ENCODE measurements at regions not wholly inside any gene's neighbourhood (a gene's known extent, or its start where the extent isn't known, plus 50 kb on each side); places are given as distances from the start of the nearest gene placed in this dataset.
"Not testable (repeated sequence)": the region's sequence is repeated elsewhere in the genome, so short reads cannot be mapped to it uniquely, and the experiment has no call there.

DNA sequence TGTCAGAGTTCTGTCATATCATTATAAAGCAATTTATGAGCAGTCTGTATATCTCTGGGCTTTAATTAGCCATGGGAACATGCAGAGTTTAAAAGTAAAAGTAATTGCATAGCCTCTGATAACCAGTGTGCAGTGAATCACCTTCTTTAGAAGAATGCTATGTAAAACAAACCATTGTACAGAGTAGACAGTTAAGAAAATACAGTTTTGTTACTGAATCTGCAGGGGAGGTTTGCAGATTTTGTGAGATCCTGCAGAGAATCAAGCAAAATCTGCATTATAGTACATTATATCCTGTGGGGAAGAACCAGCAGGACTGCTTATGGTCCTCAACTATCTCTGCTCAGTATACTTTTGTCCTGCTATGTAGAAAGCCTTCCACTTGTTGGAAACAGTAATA is 396.2 kb upstream of the NAALADL2 start:
- no peak for DNase-seq

DNA sequence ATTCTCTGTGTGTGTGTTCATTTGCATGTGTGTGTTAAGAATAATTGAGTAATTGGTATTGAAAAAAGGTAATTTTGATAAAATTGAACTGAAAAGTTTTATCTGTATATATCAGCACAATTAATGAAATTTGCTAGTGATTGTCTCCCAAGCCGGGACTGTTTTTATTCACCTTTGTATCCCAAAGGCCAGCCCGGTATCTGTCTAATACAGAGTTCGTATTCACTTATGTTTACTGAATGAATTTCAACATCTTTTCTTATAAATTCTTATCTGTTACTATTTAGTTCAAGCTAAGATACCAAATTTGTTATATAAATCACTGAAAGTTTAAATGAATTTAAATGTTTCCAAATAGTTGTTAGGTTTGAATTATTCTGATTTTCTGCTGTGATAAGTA is 394.0 kb upstream of the NAALADL2 start:
- DNase-seq, result no peak

DNA sequence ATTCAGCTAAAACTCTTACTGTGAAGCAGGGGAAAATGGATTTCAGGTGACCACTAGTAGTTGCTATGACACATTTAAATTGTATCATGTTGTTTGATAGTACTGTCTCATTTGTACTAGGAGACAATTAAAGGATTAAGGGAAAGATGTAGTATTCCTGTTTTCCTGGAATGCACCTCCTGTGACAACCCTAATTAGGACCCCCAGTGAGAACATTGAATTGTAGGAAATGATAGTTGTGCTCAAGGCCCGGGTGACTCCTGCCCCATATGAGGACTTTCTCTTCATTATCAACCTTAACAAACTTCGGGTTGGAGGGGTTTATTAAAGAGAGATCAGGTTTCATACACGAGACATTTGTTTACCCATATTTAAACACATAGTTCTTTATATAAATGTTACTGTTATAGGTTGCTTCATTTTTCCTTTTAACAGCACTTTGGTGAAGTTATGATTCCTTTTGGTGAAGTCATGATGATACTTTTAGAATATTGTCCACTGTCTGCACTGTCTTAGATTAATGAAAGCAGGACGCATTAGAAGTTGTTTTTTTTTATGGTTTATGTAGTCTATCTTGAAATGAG is 392.6 kb upstream of the NAALADL2 start:
- DNase-seq, result no peak

DNA sequence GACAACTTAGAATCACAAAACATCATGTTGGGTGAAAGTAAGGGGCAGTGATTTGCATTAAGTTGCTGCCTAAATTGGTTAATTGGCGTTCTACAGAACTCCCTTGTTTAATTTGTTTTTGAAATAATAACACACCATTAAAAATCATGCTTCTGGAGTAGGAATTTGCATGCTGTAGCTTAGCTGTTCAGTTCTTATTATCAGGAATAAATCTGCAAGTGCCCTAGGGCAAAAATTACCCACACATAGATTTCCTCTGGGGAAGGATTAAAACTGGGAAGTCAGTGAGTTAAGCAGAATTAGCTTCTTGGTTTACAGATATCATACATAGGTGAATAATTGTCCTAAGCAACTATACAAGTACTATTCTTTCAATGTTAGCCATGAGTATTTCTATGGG is 381.6 kb upstream of the NAALADL2 start:
- DNase-seq, result no peak

DNA sequence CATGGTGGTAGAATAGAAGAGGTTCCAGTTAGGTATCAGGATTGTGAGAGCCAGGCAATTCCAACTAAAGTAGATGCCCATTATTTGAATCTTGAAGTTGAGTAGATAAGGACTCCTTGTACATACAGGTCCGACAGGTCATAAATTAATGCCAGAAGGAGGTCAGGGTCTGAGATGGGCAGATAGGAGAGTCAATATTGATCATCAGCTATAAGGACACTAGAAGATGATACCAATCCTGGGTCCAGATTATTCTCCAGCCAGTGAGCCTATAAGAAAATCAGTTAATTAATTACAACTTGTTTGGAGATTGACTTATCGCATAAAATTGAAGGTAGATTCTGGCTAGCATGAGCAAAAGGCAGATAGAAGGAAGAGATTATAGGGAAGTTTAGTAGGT is 378.4 kb upstream of the NAALADL2 start:
- no peak for DNase-seq

DNA sequence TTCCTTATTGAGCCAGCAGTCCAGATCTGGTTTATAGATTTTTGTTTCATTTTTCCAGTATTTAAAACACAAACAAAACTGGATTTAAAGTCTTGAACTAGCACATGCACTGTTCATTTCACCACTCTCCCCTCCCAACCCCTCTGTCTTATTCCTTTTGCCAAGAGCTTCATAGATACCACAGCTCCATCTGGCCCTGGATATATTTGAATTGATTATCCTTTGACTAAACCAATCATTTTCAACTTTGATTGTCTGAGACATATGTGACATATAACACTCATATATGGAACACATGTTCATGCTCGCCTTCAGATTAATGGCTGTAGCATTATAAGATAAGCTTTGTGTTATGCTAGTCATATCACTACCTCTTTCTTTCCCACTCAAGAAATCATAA is 376.6 kb upstream of the NAALADL2 start:
- no peak for DNase-seq

DNA sequence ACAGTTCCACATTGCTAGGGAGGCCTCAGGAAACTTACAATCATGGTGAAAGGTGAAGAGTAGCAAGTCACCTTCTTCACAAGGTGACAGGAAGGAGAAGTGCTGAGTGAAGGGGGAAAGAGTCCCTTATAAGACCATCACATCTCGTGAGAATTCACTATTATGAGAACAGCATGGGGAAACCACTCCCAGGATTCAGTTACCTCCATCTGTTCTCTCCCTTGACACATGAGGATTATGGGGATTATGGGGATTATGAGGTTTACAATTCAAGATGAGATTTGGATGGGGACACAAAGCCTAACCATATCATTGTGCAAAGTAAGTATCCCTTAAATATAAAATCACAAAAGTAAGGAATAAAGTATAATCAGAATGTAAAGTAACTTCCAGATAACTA is 375.9 kb upstream of the NAALADL2 start:
- no peak for DNase-seq

DNA sequence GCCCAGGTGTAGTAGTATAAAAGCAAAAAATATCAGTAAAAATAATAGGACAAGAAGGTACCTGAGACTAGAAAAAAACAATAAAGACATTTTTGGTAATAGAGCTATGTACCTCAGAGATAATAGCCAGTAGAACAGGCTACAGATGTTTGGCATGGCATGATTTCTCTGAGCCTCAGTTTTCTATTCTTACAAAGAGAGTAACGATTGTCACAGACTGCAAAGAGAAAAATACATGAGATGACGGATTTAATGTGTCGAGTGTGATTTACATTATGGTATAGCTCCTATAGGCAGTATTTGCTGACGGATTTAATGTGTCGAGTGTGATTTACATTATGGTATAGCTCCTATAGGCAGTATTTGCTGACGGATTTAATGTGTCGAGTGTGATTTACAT is 375.3 kb upstream of the NAALADL2 start:
- DNase-seq, result not testable (repeated sequence)

DNA sequence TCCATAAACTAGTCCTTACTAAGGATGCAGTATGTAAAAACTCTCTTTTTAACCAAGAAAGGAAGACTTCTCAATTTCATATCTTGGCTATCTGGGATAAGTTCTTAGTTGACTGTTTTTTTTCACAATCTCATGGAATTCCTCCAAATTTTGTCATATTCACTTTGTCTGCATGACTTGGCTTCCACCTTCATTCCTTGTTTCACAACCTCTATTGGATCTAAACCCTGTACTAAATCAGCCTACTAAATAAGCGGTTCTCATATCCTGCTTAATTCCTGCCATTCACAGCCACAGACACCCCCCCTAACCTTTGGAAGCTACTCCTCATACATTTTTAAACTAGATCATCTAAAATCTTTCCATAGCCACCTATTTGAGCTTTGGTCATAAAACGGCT is 370.6 kb upstream of the NAALADL2 start:
- no peak for DNase-seq

DNA sequence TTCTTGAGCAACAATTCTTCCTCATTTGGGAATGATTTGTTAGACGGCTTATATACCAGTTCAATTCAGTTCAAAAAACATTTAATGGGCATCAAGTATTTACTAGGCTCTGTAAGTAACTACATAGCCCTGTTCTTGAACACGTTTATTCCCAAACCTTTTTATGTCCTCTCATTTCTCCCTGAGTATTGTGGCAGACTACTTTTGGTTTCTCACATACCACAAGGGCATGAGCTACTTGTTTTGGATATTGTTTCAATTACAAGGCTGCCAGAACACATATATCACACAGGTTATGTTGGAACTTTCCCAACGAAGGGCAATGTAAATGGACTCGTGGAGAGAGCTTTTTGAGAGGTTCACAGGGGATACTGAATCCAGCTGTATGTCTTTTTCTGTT is 363.8 kb upstream of the NAALADL2 start:
- DNase-seq, result no peak

DNA sequence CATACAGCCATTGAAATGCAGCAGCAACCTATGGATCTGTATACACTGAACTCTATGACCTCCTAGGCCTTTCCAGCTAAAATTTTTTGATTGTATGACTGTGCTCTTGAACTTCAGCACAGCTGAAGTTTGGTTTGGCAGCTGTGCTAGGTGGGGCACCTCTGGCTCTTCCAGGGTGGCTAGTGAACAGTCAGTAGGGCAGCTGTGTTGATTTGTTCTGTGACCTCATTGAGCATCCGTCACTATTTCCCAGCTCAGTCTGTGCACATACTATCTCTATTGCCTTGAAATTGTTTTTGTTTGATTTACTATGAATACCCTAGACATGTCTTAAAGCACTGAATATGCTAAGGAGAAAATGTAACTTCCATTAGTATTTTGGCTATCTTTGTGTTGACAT is 363.2 kb upstream of the NAALADL2 start:
- DNase-seq, result no peak

DNA sequence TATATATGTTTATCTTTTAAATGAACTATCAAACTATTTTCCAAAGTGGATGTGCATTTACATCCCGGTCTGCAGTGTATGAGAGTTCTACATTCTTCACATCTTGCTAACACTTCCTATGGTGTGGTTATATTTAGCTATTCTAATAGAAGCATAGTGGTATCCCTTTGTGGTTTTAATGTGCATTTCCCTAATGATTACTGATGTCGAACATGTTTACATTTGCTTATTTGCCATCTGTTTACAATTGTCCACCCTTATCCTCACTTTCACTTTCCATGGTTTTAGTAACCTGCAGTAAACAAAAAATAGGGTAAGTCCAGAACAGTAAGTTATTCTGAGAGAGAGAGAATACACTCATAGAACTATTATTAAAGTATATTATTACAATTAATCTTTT is 360.5 kb upstream of the NAALADL2 start:
- no peak for DNase-seq

DNA sequence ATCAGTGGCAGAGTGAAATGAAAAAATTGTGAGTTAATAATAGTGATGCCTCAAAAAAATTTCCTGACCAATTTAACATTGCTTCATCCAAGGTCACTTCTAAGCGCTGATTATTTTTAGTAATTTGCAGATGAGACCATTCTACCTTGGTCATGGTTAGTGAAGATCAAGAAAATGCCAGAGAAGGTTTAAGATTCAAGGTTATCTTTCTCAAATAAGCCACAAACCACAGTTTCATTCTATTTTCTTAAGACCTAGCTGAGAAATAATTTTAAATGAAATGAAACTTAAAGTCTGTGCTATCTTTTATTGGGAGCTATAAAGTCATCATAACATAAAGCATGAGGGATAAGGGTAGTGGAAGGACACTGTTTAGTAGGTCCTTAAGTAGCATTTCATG is 353.9 kb upstream of the NAALADL2 start:
- no peak for DNase-seq

DNA sequence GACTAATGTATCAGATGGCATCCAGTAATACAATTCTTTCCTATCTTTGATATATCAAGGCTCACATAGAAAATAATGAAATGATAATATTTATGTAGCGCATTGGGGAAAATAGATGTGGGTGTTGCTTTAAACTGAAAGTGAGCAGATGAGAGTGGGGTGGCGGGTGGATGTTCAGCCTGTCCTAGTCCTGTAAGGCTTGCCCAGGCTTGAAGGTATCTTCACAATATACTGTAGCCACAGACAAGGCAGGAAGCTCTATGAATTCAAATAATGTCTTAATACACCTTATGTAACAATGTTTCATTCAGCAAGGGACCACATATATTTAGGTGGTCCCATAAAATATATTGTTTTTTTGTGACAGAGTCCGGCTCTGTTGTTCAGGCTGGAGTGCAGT is 334.9 kb upstream of the NAALADL2 start:
- no peak for DNase-seq

DNA sequence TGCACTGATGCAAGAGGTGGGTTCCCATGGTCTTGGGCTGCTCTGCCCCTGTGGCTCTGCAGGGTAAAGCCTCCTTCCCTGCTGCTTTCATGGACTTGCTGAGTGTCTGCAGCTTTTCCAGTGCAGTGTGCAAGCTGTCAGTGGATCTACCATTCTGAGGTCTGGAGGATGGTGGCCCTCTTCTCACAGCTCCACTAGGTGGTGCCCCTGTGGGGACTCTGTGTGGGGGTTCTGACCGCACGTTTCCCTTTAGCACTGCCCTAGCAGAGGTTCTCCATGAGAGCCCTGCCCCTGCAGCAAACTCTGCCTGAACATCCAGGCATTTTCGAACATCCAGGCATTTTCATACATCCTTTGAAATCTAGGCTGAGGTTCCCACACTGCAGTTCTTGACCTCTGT is 329.8 kb upstream of the NAALADL2 start:
- no peak for DNase-seq

DNA sequence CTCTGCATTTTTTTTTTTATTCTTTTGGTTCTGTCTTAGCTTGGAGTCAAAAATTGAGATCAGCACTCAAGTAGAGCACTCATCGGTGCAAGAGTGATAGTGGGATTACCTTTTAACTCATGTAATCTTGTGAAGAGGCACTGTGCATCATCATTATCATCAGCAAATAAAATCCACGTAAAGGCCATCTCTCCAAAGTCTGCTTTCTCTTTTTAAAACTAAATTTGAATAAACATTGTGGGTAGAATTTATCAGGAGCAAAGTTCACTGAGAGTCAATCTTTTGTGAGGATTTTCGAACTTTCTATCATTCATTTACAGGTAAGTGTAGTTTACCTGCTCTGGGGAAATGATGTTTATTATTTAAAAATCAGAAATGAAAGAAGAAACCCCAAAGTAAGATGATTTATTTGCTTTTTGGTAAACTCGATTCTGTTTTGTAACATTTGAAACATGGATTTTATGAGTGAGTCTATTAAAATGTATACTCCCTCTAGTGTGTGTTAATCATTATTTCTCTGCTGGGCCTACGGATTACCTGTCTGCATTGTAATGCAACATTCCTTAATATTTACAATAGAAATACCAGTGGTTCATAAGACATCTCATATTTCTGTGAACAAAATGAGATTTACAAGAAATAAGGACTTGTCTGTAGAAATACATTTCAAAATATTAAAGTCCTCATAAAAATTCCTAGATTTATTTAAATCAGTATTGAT is 327.7 kb upstream of the NAALADL2 start:
- no peak for DNase-seq

DNA sequence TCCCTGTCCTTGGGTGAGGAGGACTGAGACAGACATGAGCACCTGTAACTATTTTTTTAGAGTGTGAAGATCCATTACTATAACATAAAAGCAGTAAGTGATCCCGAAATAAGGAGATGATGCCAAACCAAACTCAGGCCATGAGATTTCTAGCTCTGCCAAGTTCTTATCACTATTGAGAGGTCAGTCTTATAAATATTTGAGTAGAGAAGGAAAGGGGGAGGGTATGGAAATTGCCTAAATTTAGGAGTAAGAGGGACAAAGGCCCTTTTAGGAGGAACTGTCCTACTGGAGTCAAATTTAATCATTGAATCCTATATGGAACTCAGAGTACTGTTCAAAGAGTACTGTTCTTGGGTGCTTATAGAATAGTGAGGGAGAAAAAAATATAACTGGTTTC is 326.9 kb upstream of the NAALADL2 start:
- DNase-seq, result no peak

DNA sequence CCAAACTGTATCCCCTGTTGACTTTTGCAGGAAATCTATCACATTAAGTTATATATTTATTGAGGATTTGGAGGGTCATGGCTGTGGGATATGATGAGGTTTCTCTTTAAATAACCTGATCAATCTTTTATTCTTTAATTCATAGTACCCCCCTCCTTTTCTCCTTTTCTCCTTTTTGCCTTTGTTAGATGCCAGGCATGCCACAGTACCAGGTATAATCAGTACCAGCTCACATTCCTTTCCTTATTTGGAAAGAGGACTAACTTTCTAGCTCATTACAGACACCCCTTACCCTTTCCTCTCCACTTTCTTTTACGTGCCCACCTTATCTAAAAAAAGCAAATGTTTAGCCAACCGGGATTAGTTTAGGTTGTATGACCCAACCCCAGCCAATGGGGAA is 326.4 kb upstream of the NAALADL2 start:
- no peak for DNase-seq

DNA sequence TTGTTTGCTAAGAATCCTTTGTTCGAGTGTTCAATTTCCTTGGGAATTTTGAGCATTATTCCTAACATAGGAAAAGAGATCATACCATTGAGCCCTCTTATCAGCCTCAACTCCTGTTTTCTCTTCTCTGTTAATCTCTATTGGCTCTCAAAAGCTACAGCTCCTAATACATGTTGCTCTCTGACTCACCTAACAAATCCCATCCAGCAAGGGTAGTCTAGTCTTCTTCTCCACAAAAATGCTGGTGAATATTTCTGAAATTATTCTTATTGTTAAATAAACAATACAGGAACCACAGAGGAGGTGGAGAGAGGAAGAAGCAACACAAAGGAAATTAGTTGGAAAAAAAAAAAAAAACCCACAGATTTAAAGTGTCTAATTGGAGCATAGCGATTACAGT is 325.8 kb upstream of the NAALADL2 start:
- no peak for DNase-seq

DNA sequence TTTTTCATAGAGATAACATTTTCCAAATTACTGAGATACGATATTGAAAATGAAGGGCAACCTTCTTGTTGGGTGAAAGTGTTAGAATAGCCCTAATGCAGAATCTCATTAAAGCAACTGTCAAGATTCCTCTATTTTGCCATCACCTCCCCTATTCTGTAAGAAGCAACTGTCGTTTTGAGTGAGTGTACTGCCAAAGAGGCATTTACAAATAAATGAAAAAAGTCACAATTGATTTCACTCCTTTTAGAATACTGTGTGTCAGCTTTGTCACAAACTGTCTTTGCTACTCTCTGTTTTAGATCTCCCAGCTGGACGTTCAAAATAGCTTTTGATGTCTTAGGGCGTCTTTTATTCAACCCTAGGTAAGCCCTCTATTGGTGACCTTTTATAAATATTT is 322.8 kb upstream of the NAALADL2 start:
- DNase-seq, result no peak

DNA sequence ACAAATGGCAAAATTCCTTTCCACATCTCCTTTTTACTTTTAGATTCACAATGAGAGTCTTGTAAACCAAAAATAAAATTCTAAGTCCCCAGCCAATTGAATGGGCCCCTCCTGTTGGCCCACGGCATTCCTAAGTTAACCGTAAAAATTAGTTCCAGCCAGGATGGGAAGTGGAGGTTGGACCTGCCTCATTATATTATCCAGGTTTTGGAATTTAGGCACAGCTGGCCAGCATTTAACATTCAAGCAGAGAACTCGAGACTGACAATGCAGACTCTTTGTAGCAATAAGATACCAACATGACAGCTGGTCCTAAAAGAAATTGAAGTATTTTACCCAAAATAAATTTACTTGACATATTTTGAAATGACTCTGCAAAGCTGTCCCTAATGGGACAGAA is 321.0 kb upstream of the NAALADL2 start:
- DNase-seq, result no peak

DNA sequence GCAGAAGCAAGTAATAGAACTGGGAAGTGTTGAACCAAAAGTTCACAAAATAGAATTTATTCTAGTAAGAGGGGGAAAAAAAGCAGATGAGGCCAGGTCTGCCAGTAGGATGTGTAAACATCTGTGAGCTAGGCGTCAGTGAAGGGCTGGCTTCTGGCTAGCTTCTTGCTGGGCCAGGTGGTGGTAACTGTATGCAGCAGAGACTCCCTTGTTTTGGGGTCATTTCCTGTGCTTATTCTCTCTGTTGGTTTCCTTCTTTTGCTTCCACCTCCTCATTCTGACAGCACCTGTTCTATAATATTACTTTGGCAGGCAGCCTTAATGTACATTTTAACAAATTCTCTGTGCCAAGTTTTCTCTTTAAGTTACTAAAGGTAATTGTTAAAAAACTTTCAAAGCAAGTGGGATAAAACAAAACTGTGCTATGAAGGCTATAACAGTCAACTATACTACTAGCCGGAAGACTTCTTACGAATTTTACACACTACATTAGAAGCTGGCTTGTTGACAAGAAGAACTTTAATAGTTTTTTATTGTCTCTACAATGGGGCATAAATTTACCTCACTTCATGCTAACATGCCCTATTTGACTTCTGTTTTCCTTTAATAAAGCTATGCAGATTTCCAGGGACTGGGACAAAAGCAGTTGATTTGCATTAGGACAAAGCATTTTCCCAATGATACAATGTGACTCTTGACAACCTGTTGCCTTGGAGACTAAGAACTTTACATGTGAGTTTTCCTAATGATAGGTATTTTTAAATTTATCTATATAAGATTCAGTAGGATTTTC is 318.8 kb upstream of the NAALADL2 start:
- no peak for DNase-seq

DNA sequence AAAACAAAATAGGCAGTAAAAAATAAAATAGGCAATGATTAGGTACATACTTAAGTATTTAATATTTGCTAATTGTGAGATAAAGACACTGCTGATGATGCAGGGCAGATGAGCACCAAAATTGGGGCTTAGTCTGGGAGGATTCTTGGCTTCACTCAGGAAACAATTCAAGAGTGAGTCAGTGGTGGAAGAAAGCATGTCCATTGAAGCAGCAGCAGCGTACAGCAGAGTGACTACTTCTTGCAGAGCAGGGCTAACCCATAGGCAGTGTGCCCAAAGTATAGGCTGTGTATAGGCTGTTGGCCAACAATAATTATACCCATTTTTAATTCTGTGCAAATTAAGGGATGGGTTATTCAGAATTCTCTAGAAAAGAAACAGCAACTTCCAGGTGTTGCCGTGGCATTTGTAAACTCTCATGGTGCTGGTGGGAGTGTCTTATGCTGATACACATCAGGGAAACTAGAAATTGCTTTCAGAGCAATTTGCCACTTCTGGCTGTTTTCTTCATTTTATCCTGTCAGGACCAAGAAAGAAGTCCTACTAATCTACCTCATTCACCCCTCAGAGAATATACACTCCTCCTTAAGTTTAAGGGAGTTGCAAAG is 317.3 kb upstream of the NAALADL2 start:
- no peak for DNase-seq
